ENCODE measurements at regions not wholly inside any gene's neighbourhood (a gene's known extent, or its start where the extent isn't known, plus 50 kb on each side); places are given as distances from the start of the nearest gene placed in this dataset.
"Not testable (repeated sequence)": the region's sequence is repeated elsewhere in the genome, so short reads cannot be mapped to it uniquely, and the experiment has no call there.

DNA sequence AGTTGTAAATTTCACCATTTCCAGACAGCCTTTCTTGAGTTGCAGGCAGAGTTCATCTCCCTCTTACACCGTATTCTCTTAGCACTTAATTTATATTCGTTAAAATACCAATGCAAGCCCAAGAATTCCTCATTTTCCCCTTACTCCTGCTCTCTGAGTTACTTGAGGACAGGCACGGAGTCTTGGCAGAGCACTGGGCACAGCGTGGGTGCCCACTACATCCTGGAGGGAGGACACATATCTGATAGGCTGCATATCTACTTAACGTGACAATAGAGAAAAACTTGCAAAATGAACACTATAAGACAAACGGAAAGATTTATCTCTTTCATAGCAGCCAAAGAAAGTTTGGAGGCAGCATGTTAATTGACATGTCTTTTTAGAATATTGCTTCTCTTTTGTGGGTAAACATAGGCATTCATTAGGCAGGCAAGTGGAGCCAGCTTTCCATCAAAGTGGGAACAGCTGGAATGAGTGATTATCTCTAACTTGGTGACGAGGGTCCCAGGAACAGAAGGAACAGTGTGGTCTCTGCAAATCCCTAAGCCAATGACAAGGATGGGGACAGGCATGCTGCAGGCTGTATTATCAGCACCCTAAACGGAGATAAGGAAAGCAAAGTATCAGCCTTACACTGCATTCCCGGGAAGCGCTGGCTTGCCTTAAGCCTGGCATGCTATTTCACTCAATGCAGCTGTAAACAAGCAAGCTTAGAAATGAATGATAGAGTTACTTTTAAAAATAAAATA lies 116.5 kb downstream of the RTP4 start:
- DNase-seq (ENCODE audit: insufficient read length, low spot score) (no peak), FAIRE-seq (no peak)

- no peak for DNase-seq (ENCODE audit: insufficient read length, low spot score)
- no peak for FAIRE-seq
Measured at GRCh38 chr3:187481426-187481825, 113.2 kb downstream of the RTP4 start.

GRCh38 chr3:187475613-187476012 lies 107.4 kb downstream of the RTP4 start:
- FAIRE-seq; DNase-seq (ENCODE audit: insufficient read length, low spot score): not testable (repeated sequence)

DNA sequence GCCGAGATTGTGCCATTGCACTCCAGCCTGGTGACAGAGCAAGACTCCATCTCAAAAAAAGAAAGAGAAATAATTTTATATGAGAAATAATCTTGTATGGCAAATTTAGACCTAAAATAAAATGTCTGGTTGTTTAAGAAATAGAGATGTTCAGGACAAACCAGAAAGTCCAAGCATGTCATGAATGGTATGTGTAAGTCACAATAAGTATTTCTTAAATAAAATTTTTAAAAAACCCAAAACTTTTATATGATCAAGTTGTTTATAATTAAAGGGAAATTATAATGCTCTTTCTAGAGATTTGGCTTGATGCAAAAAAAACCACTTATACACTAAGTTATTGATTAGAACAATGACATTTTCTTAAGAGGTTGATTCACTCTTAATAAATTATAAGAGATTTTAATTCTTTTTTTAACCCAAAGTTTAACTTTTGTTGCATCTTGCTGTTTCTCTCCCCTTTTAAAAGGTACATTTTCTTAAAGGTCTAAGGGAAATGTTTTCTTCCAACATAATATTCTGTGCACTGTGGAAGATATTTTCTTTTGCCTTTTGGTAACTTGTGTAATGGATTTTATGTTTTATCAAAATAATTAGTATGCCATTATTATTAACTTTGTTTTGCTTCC lies 105.7 kb downstream of the RTP4 start:
- FAIRE-seq, result no peak
- DNase-seq (ENCODE audit: insufficient read length, low spot score), result no peak

- not testable (repeated sequence) for DNase-seq (ENCODE audit: insufficient read length, low spot score); FAIRE-seq
Measured at GRCh38 chr3:187466306-187466705, 98.1 kb downstream of the RTP4 start.

GRCh38 chr3:187465503-187465902 lies 97.3 kb downstream of the RTP4 start:
- FAIRE-seq (no peak), DNase-seq (ENCODE audit: insufficient read length, low spot score) (no peak)

DNA sequence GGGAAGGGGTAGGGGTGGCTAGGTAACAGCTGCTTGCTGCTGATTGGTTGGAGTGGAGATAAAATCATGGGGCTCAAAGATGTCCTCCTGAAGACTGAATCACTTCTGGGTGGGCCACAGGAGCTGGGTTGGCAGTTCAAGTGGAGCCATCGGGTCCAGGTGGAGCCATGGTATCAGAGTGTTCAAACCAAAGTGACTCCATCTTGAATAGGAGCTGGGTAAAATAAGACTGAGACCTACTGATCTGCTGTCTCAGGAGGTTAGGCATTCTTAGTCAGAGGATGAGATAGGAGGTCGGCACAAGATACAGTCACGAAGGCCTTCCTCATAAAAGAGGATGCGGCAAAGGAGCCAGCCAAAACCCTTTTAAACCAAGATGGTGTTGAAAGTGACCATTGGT lies 96.5 kb downstream of the RTP4 start:
- DNase-seq (ENCODE audit: insufficient read length, low spot score) (no peak), FAIRE-seq (no peak)

DNA sequence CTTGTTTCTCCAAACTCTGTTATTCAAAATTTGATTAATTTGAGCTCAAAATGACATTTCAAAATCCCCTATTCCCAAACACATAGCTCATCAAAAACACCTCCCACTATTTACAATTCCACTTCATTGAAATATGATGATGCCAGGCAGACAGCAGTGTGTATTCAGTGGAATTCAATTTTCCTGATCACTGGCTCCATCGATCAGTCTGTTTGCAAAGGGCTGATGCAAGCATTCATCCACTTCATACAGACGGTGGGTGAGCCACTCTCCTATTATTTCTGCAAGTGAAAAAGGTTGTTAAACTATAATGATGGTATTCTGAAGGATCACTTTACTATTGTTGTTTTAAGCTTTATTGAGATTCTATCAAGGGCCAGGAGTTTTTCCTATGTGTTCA lies 90.7 kb downstream of the RTP4 start:
- no peak for FAIRE-seq
- no peak for DNase-seq (ENCODE audit: insufficient read length, low spot score)

DNA sequence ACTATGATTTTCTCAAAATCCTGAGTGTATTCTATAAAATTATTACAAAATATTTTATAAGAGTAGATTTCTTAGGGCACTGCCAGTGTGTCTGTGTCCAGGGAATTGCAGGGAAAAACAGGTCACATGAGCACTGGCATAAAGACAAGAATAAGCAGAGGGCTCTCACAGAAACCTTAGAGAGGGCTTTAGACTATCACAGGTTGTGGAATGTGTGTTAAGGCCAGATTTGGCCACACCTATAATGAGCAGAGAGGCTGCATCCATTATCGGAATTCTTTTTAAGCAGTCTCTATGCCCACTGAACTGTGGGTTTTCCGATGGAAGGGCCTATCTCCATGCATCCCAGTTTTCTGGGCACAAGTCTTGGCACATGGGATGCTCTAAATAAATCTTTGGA lies 90.2 kb downstream of the RTP4 start:
- no peak for DNase-seq (ENCODE audit: insufficient read length, low spot score)
- FAIRE-seq, result no peak

DNA sequence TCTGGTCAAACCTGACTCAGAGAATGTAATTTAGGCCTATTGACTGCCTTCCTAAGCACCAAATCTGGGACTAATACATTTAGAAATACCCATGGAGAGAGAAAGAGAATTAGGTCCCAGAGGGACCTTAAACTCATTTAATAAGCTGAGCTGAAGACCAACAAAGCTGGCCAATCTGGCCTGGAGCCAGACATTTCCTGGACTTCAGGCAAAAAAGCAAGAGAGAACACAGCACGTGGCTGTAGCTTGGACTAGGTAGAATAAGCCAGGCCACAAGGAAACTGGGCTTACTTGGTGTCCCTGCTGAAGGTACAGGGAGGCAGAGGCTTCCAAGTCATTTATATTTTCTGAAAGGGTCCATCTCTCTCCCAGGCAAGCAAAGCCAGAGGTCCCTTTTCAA lies 88.1 kb downstream of the RTP4 start:
- FAIRE-seq (no peak), DNase-seq (ENCODE audit: insufficient read length, low spot score) (no peak)

DNA sequence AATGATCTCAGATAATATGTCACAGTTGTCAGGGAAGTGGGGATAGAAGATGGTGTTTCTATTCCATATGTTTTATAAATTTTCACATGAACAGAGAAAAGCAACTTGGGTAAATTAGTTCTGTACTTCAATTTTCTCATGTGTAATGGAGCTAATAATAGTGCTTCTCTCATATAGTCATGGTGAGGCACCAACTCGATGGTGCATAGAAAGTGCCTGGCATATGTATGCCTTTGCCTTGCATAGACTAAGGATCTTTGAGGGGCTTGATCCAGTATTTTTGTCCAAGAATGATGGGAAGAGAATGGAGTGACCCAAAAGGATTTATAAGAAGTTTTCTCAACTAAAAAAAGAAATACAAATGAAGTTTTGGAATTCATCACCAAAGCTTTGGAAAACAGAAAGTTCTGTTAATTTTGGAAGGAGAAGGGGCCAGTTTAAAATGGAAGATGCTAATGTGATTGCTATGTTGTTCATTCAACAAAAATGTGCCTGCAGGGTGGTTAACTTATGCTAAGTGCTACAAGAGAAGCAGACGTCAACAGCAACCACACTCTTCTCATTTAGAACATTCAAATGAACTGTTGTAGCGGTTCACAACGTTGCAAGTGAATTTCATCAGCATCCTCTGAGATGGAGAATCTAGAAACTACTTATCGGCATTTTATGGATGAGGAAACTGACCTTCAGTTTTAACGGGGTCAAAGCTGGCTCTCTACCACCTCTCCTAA lies 86.1 kb downstream of the RTP4 start:
- DNase-seq (ENCODE audit: insufficient read length, low spot score) (no peak), FAIRE-seq (no peak)

DNA sequence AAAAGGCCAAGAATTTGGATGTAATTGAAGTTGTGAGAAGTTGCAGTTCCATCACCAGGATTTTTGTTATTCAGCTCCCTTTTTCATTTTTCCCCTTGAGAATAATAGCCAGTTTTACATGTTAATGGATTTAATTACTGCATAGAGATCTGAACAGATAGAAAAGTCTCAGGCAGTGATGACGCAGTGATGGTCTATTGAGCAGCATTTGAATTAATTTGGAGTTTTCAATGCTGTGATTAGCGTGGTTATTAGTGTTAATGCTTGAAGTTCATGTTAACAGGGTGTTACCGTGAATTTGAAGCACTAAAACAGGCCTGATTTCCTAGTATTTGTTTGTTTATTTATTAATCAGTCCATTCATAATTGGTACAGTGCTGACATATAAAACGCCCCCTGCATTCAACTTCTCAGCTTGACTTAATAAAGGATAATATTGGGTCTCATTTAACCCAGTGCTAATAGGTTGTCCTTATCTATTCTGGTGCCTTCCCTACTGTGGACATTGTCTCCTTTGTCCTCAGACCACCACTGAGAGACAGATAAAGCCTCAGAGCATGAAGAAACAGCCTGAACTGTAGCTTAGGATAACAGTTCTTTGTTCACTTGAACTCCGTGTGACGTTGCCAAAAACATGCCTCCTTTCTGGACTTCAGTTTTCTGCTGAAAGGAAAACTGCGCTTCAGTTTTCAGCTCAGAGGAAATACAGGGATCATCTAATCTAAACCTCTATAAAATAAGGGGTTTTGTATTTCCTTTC lies 82.4 kb downstream of the RTP4 start:
- DNase-seq (ENCODE audit: insufficient read length, low spot score), result no peak
- FAIRE-seq, result no peak

DNA sequence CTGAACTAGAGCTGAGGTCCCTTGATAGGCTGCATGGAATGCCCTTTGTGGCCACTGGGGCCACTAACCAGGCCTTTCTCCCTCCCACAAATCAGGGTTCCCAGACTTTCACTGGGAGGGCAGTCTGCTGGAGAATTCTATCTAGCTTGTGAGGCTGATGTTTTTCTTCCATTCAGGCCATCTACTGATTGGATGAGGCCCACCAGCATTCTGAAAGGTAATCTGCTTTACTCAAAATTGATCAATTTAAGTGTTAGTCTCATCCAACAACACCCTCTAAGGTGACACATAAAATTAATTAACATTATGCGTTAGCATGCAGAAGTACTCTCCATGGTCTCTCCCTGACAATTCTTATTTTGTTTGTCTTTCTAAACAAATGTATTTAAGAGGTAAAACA lies 80.5 kb downstream of the RTP4 start:
- no peak for DNase-seq (ENCODE audit: insufficient read length, low spot score)
- FAIRE-seq, result no peak

GRCh38 chr3:187447737-187448136 lies 79.6 kb downstream of the RTP4 start:
- DNase-seq (ENCODE audit: insufficient read length, low spot score) (no peak), FAIRE-seq (no peak)

- FAIRE-seq, result no peak
- no peak for DNase-seq (ENCODE audit: insufficient read length, low spot score)
Measured at GRCh38 chr3:187445356-187445755, 77.2 kb downstream of the RTP4 start.

- no peak for FAIRE-seq
- DNase-seq (ENCODE audit: insufficient read length, low spot score), result no peak
Measured at GRCh38 chr3:187434524-187434923, 66.3 kb downstream of the RTP4 start.

GRCh38 chr3:187430576-187430975 lies 62.4 kb downstream of the RTP4 start:
- no peak for DNase-seq (ENCODE audit: insufficient read length, low spot score)
- FAIRE-seq, result no peak
